Activated T-helper 9 cell treated with anti-CD3 and anti-CD28 coated beads, Interleukin-2, amount 50 U/mL, for 16 hours (primary cell): ENCODE measurements at regions not wholly inside any gene's neighbourhood (a gene's known extent, or its start where the extent isn't known, plus 50 kb on each side); places are given as distances from the start of the nearest gene placed in this dataset.

Experiments
- DNase-seq: peaks from one replicate; pipeline ENCODE4 v3.0.0-alpha.2; 2020; ENCODE audit warnings: low read depth

GRCh38 chr13:90746230-90746629, 601.3 kb upstream of the MIR17HG start:
- DNase-seq = no peak

DNA sequence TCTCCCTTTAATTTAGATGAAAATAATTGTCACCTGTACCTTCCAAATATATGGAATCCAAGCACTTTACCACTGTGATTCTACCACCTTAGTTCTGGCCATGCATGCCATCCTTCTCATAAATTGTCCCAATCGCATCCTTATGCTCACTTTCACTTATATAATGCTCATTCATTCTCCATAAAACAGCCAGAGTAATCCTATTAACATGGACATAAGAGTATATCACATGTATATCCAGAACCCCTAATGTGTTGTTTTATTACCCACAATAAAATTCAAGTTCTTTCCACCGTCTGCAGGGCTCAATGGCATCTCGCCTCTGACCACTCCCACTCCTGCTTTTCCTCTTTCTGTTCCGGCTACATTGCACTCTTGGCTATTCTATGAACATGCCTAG, 597.5 kb upstream of the MIR17HG start:
- no peak for DNase-seq

GRCh38 chr13:90751026-90751425, 596.5 kb upstream of the MIR17HG start:
- DNase-seq = no peak

GRCh38 chr13:90752070-90752469, 595.4 kb upstream of the MIR17HG start:
- DNase-seq = no peak

- no peak for DNase-seq
Measured at GRCh38 chr13:90757127-90757680, 590.3 kb upstream of the MIR17HG start.

DNA sequence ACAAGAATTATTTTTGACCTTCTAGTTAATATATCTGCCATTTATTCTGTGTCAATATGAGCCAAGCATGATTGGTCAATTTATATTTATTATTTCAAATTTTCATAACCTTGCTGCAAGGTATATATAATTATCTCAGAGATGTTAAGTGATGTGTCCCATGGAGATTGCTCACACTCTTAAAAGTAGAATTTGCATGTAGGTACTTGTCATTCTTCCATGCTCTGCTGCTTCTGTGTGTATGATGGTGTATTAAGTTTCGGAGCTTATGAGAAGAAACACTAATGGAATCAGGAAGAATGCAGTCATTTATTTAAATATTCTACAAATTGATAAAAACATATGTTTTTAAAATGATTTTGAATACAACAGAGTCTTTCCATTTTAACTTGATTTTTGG, 586.8 kb upstream of the MIR17HG start:
- no peak for DNase-seq

GRCh38 chr13:90763476-90764150, 583.9 kb upstream of the MIR17HG start:
- DNase-seq = no peak

- no peak for DNase-seq
Measured at GRCh38 chr13:90766386-90766902, 581.0 kb upstream of the MIR17HG start.

DNA sequence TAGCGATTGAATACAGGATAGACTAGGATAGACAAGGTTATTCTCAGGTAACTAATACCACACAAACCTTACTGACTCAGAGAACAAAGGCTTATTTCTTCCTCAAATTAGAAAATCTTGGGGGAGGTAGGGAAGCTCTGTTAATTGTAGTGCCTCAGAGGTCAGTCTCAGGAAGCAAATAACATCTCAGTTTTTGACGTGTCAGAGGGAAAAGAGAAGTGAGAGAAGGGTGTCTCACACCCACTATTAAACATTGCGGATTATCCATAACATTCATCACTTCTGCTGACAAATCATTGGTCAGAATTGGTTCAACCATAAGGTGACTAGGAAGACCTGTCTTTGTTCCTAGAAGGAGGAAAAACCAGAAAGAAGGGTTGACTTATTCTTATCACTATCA, 579.4 kb upstream of the MIR17HG start:
- no peak for DNase-seq

- DNase-seq = no peak
Measured at GRCh38 chr13:90769387-90769786, 578.1 kb upstream of the MIR17HG start.

GRCh38 chr13:90770334-90770733, 577.2 kb upstream of the MIR17HG start:
- no peak for DNase-seq

- no peak for DNase-seq
Measured at GRCh38 chr13:90773681-90774080, 573.8 kb upstream of the MIR17HG start.

DNA sequence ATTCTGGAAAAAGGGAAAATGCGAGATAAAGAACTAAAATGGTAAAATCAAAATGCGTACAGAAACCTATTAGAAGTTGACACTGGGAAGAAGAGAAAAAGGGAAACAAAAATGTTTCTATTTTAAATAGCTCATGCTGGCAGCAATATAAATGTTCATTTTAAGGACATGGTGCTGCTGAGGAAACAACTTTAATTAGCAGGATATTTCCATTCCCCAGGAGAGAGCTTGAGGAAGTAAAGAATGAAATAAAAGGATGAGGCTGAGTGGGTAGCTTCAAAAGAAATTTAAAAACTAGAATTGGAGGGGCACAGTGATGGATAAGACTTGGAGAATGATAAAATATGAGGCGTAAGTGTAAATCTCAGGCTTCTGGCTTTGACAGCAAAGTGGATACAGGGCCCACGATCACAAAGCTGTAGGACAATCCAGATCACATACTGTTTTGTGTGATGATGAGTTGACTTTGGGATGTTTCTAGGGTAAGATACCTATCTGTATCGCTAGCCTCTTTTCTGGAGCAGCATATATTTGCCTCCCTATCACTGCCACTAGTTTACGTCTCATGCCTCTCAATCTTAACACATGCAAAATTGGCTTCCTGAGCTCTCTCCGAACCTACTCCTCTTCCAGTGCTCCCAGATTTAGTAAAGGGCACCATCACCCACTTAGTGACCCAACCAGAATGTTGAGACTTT, 571.3 kb upstream of the MIR17HG start:
- DNase-seq = no peak

- no peak for DNase-seq
Measured at GRCh38 chr13:90783273-90783672, 564.2 kb upstream of the MIR17HG start.

- no peak for DNase-seq
Measured at GRCh38 chr13:90787007-90787406, 560.5 kb upstream of the MIR17HG start.

GRCh38 chr13:90792335-90792734, 555.2 kb upstream of the MIR17HG start:
- DNase-seq = no peak

GRCh38 chr13:90793261-90793820, 554.1 kb upstream of the MIR17HG start:
- no peak for DNase-seq

DNA sequence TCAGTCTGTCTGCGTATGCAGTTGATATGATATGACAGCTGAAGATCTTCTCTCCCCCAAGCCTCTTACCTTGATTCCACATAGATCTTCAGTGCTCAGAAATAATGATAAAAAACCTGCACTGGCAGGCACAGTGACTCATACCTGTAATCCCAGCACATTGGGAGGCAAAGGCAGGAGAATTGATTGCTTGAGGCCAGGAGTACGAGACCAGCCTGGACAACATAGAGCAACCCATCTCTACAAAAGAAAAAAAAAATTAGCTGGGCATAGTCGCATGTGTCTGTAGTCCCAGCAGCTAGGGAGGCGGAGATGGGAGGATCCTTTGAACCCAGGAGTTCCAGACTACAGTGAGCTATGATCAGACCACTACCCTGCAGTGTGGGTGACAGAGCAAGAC, 551.0 kb upstream of the MIR17HG start:
- DNase-seq = no peak

- no peak for DNase-seq
Measured at GRCh38 chr13:90797335-90797734, 550.2 kb upstream of the MIR17HG start.

DNA sequence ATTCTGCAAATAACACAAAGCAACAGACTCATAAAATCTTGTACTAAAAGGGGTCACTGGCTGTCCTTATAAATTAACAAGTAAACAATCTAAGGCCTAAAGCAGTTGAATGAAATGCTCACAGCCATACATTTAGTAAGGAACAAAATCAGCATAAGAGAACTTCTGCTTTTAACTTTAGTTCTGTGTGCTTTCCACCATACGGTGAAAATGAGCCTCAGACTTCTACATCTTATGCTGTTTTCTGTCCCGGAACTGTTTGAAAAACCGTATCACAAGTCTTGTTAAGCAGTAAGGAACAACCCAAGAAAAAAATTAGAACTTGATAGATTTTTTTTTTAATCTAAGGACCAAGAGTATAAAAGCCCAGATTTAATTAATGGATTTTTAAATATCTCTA, 549.1 kb upstream of the MIR17HG start:
- DNase-seq = no peak

DNA sequence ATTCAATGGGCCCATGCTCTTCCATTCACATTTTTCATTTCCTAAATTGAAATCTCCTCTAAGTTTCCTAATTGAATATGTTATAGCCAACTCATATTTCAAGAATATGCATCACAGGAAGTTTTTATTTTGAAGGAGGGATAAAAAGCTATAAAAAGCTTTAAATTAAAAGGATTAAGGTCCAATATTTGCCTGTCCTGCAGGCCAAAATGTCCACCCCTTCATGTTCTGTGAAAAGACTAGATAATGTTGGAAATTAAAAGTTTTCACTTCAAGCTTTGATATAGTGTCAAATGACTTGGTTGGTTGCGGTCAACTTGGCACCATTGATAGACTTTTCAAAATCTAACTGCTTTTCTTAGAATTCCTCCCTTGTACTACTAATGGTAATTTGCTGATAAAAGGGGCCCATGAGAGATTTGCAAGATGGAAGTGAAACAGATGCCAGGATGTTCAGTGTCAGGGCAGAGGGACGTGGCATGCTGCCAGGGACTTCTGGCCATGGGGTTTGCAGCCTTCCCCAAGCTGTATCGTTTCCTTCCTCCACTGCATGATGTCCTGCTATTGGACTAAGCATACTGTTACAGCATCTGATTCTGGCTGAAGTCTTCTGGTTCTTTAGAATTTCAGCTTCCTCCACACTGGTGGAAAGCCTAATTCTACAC, 547.3 kb upstream of the MIR17HG start:
- no peak for DNase-seq

GRCh38 chr13:90801621-90802020, 545.9 kb upstream of the MIR17HG start:
- no peak for DNase-seq

DNA sequence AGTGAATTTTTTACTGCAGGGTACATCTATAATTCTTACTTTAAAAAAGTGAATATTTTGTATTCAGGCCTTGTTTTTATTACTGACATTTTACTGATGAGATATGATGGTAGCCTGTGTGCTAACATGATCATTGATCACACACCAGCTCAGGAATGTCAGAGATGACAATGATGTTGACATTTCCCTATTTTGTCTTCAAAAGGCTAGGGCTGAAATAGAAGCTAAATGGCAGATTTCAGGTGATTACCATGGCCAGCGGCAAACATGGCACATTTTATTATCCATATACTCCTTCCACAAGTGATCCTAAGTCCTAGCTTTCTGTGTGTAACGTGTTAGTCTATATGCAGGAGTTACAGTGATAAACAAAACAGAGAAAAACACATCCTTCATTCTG, 544.3 kb upstream of the MIR17HG start:
- DNase-seq = no peak
